Neural crest cell (in vitro differentiated cells): ENCODE measurements at regions not wholly inside any gene's neighbourhood (a gene's known extent, or its start where the extent isn't known, plus 50 kb on each side); places are given as distances from the start of the nearest gene placed in this dataset.

Experiments
- DNase-seq: peaks from one replicate; pipeline ENCODE4 v3.0.0; 2021; ENCODE audit warnings: low read depth, mixed read lengths, low spot score
- H3K27ac Mint-ChIP-seq: one replicate; pipeline ENCODE4 v1.8.0; 2021; ENCODE audit warnings: mild to moderate bottlenecking, mixed read lengths; ENCODE audit not compliant: unreplicated experiment
- H3K27me3 Mint-ChIP-seq: 2 replicates; pipeline ENCODE4 v1.8.0; 2021; ENCODE audit warnings: low read depth, mild to moderate bottlenecking, mixed read lengths
- H3K36me3 Mint-ChIP-seq: 2 replicates; pipeline ENCODE4 v1.8.0; 2021; ENCODE audit warnings: low read depth, mild to moderate bottlenecking, mixed read lengths
- H3K4me1 Mint-ChIP-seq: 2 replicates; pipeline ENCODE4 v1.8.0; 2021; ENCODE audit warnings: mixed read lengths
- H3K4me3 Mint-ChIP-seq: one replicate; pipeline ENCODE4 v1.8.0; 2021; ENCODE audit warnings: mild to moderate bottlenecking, mixed read lengths
- H3K9me3 Mint-ChIP-seq: 2 replicates; pipeline ENCODE4 v1.8.0; 2021; ENCODE audit warnings: mixed read lengths
- TF ChIP-seq, protein P1 (sequence below): fragments of 200-600 bp; sonication (generic); conservative IDR thresholded peaks from 2 replicates; pipeline ENCODE4 v1.5.0; 2021; ENCODE audit warnings: antibody characterized with exemption, mild to moderate bottlenecking

DNA sequence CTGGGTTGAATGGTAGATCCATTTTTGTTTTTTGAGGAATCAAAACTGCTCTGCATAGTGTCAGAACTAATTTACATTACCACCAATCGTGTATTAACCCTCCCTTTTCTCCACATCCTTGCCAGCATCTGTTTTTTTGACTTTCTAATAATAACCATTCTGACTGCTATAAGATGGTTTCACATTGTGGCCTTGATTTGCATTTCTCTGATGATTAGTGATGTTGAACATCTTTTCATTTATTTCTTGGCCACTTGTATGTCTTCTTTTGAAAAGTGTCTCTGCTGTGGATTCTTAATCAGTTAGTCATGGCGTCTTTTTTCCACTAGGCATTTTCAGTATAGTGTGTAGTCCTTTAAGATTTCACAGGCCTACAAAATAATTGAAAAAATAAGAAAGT is 2144.3 kb upstream of the C9orf72 start:
- Mint-ChIP-seq H3K9me3 (no peaks in the 10 kb centered on the region), H3K4me3 (no peak overlapping the region), H3K4me1 (no peaks in the 10 kb centered on the region), H3K27ac (no peak overlapping the region), H3K27me3 (no peaks in the 10 kb centered on the region), H3K36me3 (no peaks in the 10 kb centered on the region)
- no peak for DNase-seq
- TF ChIP-seq, protein P1, sequence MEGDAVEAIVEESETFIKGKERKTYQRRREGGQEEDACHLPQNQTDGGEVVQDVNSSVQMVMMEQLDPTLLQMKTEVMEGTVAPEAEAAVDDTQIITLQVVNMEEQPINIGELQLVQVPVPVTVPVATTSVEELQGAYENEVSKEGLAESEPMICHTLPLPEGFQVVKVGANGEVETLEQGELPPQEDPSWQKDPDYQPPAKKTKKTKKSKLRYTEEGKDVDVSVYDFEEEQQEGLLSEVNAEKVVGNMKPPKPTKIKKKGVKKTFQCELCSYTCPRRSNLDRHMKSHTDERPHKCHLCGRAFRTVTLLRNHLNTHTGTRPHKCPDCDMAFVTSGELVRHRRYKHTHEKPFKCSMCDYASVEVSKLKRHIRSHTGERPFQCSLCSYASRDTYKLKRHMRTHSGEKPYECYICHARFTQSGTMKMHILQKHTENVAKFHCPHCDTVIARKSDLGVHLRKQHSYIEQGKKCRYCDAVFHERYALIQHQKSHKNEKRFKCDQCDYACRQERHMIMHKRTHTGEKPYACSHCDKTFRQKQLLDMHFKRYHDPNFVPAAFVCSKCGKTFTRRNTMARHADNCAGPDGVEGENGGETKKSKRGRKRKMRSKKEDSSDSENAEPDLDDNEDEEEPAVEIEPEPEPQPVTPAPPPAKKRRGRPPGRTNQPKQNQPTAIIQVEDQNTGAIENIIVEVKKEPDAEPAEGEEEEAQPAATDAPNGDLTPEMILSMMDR: no peak

DNA sequence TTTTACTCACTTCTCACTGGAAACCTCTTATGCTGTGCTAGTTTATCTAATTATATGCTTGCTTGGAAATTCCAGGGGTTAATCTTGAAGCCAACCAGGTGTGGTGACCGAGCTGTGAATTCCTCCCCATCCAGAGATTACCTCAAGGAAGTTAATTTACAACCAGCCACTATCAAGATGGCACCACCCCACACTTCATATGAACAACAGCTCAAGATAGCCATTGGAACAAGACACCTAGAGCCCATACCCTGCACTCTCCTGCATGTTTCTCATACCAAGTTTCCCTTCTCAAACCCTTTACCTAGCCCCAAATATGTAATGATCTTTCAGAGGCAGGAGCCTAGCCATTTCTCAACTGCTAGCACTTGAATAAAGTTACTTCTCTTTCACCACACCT is 2156.9 kb upstream of the C9orf72 start:
- no peak overlapping the region for H3K4me3 Mint-ChIP-seq

DNA sequence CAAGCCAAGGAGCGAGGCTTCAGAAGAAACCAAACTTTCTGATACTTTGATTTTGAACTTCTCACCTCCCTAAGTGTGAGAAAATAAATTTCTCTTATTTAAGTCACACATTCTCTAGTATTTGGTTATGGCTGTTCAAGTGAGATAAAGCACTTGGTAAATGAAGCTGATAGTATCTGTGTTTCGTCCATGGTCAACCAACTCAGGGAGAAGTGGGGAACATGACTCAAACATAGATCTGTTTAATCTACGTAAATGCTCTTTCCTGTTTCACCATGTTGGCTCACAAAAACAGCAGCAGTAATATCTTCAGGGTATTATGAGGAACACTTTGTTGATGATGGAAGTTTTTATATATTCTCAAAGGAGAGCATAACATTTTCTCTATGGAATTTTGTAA is 2167.2 kb upstream of the C9orf72 start:
- H3K4me1 Mint-ChIP-seq: no peaks in the 10 kb centered on the region

More for the DNA sequence above, 2156.9 kb upstream of the C9orf72 start:
- H3K27me3 Mint-ChIP-seq: no peaks in the 10 kb centered on the region
- H3K27ac Mint-ChIP-seq: no peak overlapping the region
- no peaks in the 10 kb centered on the region for H3K36me3 Mint-ChIP-seq
- no peak for DNase-seq
- H3K4me1 Mint-ChIP-seq: no peaks in the 10 kb centered on the region
- TF ChIP-seq, protein P1: no peak
- peaks cover 9% of the 10 kb centered on the region for H3K9me3 Mint-ChIP-seq

DNA sequence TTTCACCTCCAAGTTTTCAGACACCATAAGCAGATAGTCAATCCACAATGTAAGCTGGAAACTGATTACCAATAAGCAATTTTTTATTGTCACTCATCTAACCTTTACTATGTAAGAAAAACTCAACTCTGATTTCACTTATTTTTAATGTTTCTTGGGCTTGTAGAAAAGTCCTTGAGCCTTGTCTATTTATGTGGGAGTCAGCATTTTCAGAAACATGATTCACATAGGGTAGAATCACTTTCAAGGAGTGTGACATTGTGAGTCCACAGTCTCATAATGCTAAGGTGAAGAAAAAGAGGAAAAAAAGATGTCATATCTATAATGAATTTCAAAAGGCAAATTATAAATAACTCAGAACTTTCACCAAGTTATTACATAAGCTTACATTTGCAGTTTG is 2167.9 kb upstream of the C9orf72 start:
- Mint-ChIP-seq H3K4me1 (no peaks in the 10 kb centered on the region), H3K9me3 (no peaks in the 10 kb centered on the region), H3K4me3 (no peak overlapping the region), H3K27ac (no peak overlapping the region), H3K27me3 (no peaks in the 10 kb centered on the region), H3K36me3 (no peaks in the 10 kb centered on the region)
- TF ChIP-seq, protein P1: no peak
- no peak for DNase-seq

More for the DNA sequence above, 2167.2 kb upstream of the C9orf72 start:
- TF ChIP-seq, protein P1: no peak
- Mint-ChIP-seq H3K36me3 (no peaks in the 10 kb centered on the region), H3K9me3 (no peaks in the 10 kb centered on the region), H3K4me3 (no peak overlapping the region), H3K27me3 (no peaks in the 10 kb centered on the region), H3K27ac (no peak overlapping the region)
- DNase-seq: no peak

DNA sequence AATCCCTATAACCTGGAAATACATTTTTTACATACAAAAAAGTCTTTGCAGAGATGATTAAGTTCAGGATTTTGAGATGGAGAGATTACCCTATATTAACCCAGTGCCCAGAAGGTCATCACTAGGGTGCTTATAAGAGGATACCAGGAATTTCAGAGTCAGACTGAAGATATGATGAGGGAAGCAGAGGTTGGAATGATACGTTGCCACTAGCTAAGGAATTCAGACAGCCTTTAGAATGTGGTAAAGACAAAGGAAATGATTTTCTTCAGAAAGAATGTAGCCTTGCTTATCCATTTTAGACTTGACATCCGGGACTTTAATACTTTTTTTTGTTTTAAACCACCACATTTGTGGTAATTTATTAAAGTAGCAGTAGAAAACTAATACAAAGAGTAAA is 2176.8 kb upstream of the C9orf72 start:
- Mint-ChIP-seq H3K27me3 (no peaks in the 10 kb centered on the region), H3K27ac (no peak overlapping the region), H3K4me3 (no peak overlapping the region), H3K9me3 (no peaks in the 10 kb centered on the region), H3K36me3 (no peaks in the 10 kb centered on the region), H3K4me1 (no peaks in the 10 kb centered on the region)
- no peak for DNase-seq
- TF ChIP-seq, protein P1: no peak

DNA sequence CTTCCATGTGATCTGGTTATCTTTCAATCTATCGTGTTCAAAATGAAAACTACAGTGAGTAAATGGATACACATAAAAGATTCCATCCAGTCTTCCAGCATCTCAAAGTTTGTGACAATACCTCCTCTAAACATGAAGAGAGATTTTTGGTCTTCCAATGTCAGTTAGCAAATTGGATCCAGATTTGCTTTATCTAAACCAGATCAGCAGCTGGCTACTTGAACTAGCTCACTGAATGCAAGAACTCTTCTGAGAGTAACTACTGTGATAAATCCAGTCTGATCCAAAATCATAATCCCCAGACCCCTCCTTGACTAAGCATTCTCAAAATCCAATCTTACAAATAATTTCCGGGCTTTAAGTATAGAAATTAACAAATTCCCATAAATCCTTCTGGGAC is 2177.9 kb upstream of the C9orf72 start:
- no peaks in the 10 kb centered on the region for H3K36me3 Mint-ChIP-seq
- no peak for DNase-seq
- H3K27ac Mint-ChIP-seq: no peak overlapping the region
- TF ChIP-seq, protein P1: no peak
- H3K9me3 Mint-ChIP-seq: no peaks in the 10 kb centered on the region
- no peaks in the 10 kb centered on the region for H3K4me1 Mint-ChIP-seq
- no peak overlapping the region for H3K4me3 Mint-ChIP-seq
- H3K27me3 Mint-ChIP-seq: no peaks in the 10 kb centered on the region
